ENCODE measurements at regions not wholly inside any gene's neighbourhood (a gene's known extent, or its start where the extent isn't known, plus 50 kb on each side); places are given as distances from the start of the nearest gene placed in this dataset.

DNA sequence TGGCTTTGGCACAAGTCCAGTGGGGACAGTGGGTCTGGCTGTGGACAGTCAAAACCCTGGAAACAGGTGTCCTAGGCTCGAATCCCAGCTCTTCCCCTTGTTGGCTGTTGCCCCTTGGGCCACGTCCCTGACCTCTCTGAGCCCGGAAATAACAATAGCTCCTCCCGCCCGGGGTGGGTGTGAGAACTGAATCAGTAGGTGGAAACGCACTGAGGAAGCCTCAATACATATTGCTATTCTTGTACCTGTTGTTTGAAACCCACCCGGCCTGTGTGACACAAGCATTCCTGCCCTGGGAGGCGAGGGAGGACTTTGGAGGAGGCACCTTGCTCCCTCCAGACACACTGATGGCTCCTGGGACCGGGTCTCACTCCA, 134.1 kb downstream of the OLFM1 start:
- no peak for DNase-seq

- no peak for DNase-seq
These were observed 134.6 kb downstream of the OLFM1 start for GRCh38 chr9:135221951-135222631.

DNA sequence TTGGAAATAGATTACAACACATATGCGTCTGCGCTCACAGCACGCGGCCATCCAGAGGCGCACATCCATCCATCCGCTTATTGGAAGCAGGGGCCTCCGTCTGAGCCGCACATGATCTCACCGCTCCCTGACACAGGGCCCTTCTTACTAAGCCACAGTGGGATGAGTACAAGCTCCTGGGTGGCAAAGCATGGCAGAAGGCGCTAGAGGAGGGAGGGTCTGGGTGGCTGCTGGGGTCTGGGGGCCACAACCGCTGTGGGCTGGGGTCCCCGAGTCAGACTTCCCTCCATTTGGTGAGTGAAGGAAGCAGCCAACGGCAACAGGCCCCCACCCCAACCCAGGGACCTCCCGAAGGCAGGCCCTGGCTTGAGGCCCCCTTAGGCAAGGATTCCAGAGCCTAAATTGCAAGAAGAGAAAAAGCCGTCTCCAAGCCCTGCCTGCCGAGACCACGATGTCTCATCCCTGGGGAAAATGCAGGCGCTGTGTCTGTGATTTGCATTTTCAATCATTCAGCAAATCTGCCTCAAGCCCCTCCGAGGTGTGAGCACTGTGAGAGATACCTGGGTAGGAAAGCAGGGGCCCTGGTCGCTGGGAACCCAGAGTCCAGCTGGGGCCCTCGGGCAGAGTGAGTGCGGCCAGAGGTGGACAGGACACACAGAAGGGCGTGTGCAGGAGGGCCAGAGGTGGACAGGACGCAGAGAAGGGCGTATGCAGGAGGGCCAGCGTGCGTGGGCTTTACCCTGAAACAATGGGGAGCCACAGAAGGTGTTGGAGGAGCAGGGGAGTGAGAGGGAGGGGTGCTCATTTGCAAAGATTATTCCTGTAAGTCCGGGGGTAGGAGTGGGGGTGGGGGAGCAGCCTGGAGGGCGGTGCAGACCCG, 135.7 kb downstream of the OLFM1 start:
- DNase-seq: no peak

GRCh38 chr9:135223831-135224230, 136.4 kb downstream of the OLFM1 start:
- no peak for DNase-seq

GRCh38 chr9:135224286-135224877, 136.9 kb downstream of the OLFM1 start:
- DNase-seq: no peak

DNA sequence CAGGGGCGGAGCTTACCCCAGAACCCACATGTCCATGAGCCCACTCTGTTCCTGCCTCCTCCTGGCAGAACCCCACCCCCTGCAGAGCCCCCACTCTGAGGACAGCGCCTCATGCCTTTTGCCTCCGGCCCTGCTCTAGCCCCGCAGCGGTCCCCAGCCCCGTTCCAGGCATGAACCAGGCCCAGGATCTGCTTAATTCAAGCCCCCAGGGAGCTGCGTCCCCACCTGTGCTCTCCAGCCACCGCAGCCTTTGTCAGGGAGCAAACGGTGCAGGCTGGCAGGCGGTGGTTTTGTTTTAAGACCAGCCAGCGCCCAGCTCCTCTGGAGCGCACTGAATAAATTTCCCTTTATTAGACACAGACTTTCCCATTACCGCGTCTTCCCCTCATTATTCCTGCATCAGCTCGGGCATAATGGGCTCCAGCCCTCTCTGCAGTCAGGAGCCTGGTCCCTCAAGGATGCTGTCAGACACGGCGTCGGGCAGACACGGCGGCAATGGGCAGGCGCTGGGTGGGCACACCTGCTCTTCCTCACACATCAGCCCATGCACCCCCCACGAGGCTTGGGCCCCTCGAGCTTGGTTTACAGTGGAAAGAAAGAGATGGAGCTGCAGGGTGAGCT, 137.6 kb downstream of the OLFM1 start:
- DNase-seq: no peak

DNA sequence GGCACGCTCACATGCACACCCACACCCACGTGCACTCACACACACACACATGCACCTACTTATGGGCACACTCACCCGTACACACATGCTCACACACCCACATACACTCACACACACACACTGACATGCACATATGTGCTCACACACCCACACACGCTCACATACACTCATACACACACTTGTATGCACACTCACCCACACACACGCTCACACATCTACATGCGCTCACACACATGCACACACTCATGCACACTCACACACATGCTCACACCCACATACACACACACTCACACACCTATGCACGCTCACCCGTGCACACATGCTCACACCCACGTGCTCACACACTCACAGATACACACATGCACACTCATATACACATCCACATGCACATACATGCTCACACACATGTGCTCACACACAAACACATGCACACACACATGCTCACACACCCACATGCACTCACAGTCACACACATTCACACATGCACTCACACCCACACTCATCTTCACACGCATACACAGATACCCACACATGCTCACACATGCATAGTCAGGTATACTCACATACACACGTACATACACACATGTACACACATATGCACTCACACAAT, 138.3 kb downstream of the OLFM1 start:
- DNase-seq: no peak

DNA sequence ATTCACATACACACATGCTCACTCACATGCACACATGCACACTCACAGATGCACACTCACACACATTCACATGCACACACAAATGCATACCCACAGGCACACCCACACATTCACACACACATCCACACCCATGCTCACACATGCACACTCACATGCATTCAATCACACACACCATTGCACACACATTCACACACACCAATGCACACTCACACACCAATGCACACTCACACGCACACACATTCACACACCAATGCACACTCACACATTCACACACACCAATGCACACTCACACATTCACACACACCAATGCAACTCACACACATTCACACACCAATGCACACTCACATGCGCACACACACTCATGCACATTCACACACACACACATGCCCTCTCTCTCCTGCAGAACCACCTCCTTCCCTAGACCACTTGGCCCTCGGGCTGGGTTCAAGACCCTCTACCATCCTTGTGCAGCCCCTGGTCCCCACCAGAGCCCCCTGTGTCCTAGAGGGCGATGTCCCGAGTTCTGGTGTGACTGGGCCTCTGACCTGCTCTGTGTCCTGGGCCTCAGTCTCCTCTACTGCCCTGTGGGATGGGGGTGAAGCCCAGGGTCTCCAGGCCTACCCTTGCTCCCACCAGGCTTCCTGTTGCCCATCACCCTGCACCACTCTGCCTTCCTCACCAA, 139.0 kb downstream of the OLFM1 start:
- DNase-seq: no peak

DNA sequence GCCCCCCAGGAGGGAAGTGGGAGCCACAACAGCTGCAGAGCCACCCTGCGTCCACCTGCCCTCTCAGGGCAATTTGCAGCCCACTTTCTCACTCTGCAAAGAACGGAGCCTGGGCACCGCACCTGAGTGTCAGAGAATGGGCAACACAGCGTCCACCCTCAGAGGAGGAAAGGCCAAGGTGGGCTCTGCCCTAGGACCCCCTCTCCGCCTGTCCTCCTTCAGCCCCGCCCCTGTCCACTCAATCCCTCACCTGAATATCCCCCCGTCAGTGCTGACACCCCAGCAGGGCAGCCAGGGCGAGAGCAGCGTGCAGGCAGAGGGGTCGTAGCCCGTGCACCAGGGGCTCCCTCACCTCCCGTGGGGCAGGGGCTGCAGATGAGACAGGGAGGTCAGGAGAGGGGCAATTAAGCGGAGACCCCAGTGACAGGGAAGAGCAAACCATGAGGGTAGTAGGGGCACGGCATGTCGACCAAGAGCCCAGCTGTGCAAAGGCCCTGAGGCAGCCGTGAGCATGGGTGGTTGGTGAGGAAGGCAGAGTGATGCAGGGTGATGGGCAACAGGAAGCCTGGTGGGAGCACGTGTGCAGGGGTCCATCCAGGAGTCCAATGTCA, 140.3 kb downstream of the OLFM1 start:
- DNase-seq: no peak

- no peak for DNase-seq
These were observed 141.0 kb downstream of the OLFM1 start for GRCh38 chr9:135228345-135228982.

DNA sequence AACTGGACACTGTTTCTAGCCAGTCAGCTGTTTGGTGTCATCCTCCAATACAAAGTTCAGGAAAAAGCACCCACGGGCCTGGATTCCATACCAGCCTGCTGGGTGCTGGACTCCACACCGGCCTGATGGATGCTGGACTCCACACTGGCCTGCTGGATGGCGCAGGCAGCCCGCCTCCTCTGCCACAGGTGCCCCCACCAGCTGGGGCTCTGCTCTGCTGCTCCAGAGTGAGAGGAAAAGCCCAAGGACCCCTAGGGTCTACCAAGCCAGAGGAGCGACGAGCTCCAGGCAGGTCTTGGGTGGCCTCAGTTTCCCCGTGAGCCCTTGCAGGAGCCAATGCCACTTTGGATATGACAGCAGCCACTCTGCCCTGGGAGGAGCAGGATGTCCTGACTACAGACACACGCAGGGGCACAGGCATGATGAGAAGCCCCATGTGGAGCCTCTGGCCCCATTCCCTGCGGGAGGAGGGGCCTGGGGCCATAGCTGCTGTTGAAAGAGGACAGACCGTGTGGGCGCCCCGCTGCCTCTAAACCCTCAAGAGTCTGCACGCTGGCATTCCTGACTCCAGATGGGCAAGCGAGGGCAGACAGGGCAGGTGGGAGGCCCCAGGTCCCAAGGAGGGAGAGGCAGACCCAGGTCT, 141.6 kb downstream of the OLFM1 start:
- no peak for DNase-seq

DNA sequence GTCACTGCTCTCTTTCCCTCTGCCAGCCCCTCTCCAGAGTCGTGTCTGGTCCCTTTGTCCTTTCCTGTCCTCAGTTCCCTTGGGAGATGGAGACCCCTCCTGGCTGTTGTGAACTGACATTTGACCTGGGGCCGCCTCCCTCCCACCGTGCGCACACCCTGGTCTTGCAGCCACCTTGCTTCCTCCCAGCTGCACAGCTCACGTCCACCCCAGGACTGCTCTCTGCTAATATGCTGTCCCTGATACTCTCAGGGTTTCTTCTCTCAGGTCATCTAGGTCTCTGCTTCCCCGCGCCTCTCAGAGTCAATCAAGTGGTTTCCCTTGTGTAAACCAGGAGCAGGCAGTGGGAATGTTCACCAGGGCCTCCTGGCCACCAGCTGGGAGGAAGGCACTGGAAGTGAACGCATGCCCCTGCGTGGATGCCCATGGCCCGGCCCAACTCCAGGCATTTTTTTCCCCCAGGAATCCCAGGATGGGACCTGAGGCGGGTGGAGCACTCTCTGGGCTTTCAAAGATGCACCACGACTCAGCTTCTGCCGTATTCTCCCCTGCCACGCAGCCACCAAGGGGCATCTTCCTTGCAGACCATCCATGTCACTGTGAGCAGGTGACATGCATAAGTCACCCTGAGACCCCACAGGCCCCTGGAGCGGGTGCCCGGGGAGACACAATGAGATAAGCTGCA, 142.4 kb downstream of the OLFM1 start:
- no peak for DNase-seq

- no peak for DNase-seq
These were observed 142.9 kb downstream of the OLFM1 start for GRCh38 chr9:135230386-135230765.

DNA sequence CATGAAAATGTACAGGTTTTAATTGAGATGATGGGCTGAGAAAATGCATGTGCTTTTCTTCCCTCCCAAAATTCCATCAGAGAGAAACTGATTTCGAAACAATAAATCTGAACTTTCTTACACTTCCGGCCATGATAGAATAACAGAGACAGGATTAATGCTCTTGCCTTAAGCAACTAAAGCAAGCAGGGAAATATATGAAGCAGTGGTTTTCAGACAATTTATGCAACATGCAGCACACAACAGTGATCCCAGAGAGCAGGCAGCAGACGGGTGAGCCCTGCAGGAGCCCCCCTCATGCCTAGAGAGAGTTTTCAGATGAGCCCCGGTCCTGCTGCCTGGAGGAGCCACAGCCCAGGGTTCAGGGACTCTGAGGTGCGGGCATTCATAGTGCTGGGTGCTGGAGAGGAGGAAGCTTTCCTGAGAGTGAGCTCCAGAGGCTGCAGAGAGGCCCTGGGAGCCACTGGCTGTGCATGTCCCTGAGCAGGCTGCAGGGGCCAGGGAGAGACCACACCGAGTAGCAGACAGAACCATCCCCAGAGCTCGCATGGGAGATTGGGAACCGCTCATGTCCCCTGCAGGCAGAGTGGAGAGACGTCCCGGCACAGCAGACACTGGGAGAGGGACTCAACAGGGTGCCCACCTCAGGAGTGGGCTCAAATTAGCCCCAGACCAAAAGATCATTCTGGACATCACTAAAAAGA, 143.5 kb downstream of the OLFM1 start:
- no peak for DNase-seq

GRCh38 chr9:135239100-135239768, 151.8 kb downstream of the OLFM1 start:
- no peak for DNase-seq

DNA sequence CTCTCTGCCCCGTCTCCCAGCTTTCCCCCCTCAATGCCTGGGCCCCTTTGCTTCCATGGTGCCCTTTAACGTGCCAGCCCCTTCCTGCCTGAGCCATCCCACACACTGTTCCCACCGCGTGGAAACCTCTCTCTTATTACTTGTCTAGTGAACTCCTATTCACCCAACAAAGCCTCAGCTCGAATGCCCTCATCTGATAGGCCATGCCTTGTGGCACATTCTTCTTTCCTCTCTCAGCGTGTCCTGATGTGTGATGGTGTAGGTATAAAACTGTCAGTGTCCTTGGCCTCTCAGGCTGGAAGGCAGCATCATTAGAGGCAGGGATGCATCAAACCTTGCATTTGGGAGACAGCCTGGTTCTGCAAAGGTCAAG, 152.3 kb downstream of the OLFM1 start:
- DNase-seq: no peak

DNA sequence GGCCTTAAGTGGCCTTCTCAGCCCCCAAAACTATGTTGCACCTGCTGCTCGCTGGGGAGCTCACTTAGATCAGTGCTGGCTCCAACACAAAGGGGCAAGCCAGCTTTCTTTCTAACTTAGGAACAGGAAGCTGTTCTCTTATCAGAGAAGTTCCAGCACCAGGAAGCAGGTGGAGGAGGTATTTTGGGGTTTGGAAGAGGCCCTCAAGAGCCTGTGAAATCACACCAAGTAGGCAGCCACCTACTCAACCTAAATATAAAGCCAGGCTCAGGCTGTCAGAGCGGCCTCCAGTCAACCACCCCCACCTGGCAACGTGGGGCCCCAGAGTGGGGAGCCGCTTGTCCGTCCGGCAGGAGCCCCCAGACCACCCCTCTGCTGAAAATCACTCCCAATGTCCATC, 152.8 kb downstream of the OLFM1 start:
- DNase-seq: no peak

DNA sequence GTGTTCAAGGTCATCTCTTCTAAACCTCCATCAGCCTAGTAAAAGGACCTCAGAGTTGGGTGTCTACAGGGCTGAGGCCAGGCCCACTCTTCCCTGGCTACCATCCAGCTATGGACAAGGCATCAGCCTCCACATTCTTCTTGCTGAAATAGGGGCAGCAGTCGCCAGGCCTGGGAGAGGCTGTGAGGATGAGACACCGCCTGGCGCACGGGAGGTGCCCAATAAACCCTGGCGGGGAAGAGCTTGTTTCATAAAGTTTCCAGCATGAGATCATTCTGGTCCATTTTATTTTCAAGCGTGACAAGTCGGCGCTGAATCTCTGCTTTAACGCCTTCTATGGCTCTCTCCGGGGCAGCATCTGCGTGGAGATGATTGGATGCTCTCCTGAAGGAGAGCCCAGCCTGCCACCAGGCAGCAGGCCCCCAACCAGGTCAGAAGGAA, 153.4 kb downstream of the OLFM1 start:
- DNase-seq: no peak

- no peak for DNase-seq
These were observed 154.0 kb downstream of the OLFM1 start for GRCh38 chr9:135241381-135242048.
